GM19397 (cell line): ENCODE measurements at regions not wholly inside any gene's neighbourhood (a gene's known extent, or its start where the extent isn't known, plus 50 kb on each side); places are given as distances from the start of the nearest gene placed in this dataset.

Experiments used
- ATAC-seq: cut with Tn5 transposase; IDR thresholded peaks from one replicate; pipeline ENCODE4 v1.9.1; 2021; ENCODE audit warnings: mild to moderate bottlenecking, moderate library complexity; ENCODE audit not compliant: unreplicated experiment

GRCh38 chr1:113219377-113219776 is 146.4 kb downstream of the LRIG2 start:
- no peak for ATAC-seq

GRCh38 chr1:113219828-113220227 is 146.8 kb downstream of the LRIG2 start:
- no peak for ATAC-seq

- no peak for ATAC-seq
These were observed 150.0 kb downstream of the LRIG2 start for GRCh38 chr1:113223040-113223439.

GRCh38 chr1:113223546-113223945 is 150.5 kb downstream of the LRIG2 start:
- no peak for ATAC-seq

- ATAC-seq, result no peak
These were observed 153.2 kb downstream of the LRIG2 start for GRCh38 chr1:113226148-113226547.

GRCh38 chr1:113231866-113232265 is 158.4 kb upstream of the MAGI3 start:
- ATAC-seq, result no peak

- ATAC-seq, result no peak
These were observed 156.9 kb upstream of the MAGI3 start for GRCh38 chr1:113233441-113233840.

GRCh38 chr1:113241237-113241636 is 149.1 kb upstream of the MAGI3 start:
- no peak for ATAC-seq

GRCh38 chr1:113242481-113242880 is 147.8 kb upstream of the MAGI3 start:
- no peak for ATAC-seq

GRCh38 chr1:113243529-113243928 is 146.8 kb upstream of the MAGI3 start:
- no peak for ATAC-seq

GRCh38 chr1:113244112-113244820 is 146.0 kb upstream of the MAGI3 start:
- ATAC-seq, result no peak

GRCh38 chr1:113245252-113245651 is 145.1 kb upstream of the MAGI3 start:
- ATAC-seq, result no peak

- no peak for ATAC-seq
These were observed 143.4 kb upstream of the MAGI3 start for GRCh38 chr1:113246929-113247328.

GRCh38 chr1:113247355-113247754 is 143.0 kb upstream of the MAGI3 start:
- no peak for ATAC-seq

GRCh38 chr1:113247782-113248181 is 142.5 kb upstream of the MAGI3 start:
- ATAC-seq, result no peak

- no peak for ATAC-seq
These were observed 141.8 kb upstream of the MAGI3 start for GRCh38 chr1:113248494-113248893.

GRCh38 chr1:113250161-113250560 is 140.2 kb upstream of the MAGI3 start:
- no peak for ATAC-seq

GRCh38 chr1:113252166-113252565 is 138.1 kb upstream of the MAGI3 start:
- ATAC-seq, result no peak

- ATAC-seq, result no peak
These were observed 137.1 kb upstream of the MAGI3 start for GRCh38 chr1:113253187-113253586.

- ATAC-seq, result no peak
These were observed 136.7 kb upstream of the MAGI3 start for GRCh38 chr1:113253590-113253989.

GRCh38 chr1:113255038-113255719 is 135.1 kb upstream of the MAGI3 start:
- ATAC-seq, result no peak

- ATAC-seq, result no peak
These were observed 134.5 kb upstream of the MAGI3 start for GRCh38 chr1:113255720-113256347.
